GM21576 (cell line): ENCODE measurements at regions not wholly inside any gene's neighbourhood (a gene's known extent, or its start where the extent isn't known, plus 50 kb on each side); places are given as distances from the start of the nearest gene placed in this dataset.

Experiments
- ATAC-seq: cut with Tn5 transposase; IDR thresholded peaks from one replicate; pipeline ENCODE4 v1.9.1; 2021; ENCODE audit warnings: mild to moderate bottlenecking, moderate library complexity; ENCODE audit not compliant: unreplicated experiment

- ATAC-seq, result no peak
Measured at GRCh38 chr2:65553504-65554074, 121.2 kb upstream of the SPRED2 start.

GRCh38 chr2:65551528-65551927 is 119.1 kb upstream of the SPRED2 start:
- ATAC-seq, result no peak

GRCh38 chr2:65550246-65550645 is 117.8 kb upstream of the SPRED2 start:
- ATAC-seq, result no peak

DNA sequence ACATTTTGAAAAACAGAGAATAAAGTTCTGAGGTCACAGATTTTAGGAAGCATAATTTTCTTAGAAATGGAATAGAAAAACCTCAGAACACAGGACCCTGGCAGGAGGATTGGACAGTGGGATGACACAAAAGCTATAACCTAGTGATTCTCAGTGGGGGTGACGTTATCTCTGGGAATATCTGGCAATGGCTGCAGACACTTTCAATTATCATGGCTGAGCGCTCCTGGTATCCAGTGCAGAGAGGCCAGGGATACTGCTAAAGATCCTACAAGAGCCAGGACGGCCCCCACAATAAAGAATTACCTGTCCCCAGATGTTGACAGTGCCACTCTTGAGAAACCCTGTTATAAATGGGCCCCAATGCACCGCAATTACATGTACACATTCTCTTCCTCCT is 117.2 kb upstream of the SPRED2 start:
- ATAC-seq, result no peak

GRCh38 chr2:65549257-65549627 is 116.8 kb upstream of the SPRED2 start:
- no peak for ATAC-seq

- no peak for ATAC-seq
Measured at GRCh38 chr2:65548576-65549256, 116.3 kb upstream of the SPRED2 start.

- ATAC-seq, result no peak
Measured at GRCh38 chr2:65548064-65548463, 115.7 kb upstream of the SPRED2 start.

DNA sequence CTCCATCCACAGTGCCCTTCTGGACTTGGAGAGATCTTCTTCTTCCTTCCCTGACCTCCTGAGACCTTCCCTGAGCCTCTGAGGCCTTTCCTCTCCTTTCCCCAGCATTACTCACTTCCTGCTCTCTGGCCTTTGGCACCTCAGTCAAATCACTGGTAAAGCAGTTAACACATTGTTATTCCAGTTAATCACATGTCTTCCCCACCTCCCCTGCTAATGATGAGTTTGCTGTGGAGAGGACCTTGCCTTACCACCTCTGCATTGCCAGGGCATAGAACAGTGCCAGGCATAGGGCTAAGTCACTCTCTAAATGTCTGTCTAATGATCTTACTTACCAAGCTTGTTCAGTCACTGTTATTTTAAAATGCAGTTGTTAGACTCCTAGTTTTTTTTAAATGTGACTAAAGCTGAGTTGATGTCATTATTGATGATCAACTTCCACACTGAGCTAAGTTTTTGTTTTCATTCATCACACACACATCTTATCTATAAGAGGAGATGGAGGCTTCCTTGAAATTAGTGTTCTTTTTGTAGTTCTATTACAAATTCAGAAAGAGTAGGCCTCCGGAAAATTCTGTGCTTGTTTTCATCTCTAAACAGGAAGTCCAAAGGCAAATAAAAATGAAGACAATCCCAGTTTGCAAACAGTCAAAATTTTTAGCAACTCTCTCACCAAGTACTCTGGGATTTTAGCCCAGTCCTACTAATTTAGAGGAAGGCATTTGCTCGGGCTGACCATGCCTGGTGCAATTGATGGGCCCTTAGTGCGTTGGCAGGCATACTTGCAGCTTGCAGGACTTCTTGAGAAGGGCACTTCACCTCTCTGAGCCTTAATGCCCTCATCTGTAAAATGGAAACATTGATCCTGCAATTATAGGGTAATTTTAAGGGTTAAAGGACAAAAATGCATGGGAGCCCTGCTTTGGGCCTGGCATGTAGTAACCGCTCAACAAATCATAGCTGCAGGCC is 113.7 kb upstream of the SPRED2 start:
- no peak for ATAC-seq

GRCh38 chr2:65541773-65542172 is 109.4 kb upstream of the SPRED2 start:
- ATAC-seq, result no peak

DNA sequence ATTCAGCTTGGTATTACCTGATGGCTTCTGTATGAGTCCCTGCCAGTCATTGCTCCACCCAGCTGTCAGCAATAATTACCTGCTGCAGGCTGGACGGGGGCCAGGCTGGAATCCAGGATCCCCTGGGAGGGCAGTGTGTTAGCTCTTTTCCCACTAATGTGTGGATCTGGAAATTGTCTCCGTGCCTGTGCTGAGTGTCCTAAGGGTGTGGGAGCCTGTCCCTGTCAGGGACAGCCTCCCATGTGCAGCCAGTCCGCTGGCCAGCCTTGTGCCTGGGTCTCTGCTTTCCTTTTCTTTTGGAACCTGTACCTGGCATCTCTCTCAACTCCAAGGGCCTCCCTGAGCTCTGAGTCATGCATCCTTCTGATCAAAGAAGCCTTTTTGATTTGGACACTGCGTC is 107.2 kb upstream of the SPRED2 start:
- ATAC-seq, result no peak

- ATAC-seq, result no peak
Measured at GRCh38 chr2:65537651-65538385, 105.4 kb upstream of the SPRED2 start.

GRCh38 chr2:65536596-65536995 is 104.2 kb upstream of the SPRED2 start:
- peak; percentile 81 for ATAC-seq

DNA sequence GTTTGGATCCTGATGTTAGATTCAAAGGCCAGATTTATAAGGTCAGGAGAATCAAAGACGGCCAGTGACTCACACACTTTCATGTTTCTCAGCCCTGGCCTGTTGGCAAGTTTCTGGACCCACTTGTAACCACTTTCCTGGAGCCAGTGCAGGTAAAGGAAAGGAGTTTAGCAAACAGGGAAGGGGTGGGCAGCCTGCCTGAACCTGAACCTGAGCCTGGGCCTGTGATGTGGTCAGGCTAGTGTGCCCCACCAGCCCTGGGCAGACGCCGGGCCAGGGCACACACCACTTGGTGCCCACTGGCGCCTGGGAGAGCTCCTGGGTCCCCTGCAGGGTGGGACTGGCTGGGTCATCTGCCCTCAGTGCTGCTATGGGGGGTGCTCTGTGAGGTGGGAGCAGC is 100.5 kb upstream of the SPRED2 start:
- ATAC-seq, result no peak

GRCh38 chr2:65532326-65532725 is 99.9 kb upstream of the SPRED2 start:
- no peak for ATAC-seq

- no peak for ATAC-seq
Measured at GRCh38 chr2:65530547-65531320, 98.3 kb upstream of the SPRED2 start.

DNA sequence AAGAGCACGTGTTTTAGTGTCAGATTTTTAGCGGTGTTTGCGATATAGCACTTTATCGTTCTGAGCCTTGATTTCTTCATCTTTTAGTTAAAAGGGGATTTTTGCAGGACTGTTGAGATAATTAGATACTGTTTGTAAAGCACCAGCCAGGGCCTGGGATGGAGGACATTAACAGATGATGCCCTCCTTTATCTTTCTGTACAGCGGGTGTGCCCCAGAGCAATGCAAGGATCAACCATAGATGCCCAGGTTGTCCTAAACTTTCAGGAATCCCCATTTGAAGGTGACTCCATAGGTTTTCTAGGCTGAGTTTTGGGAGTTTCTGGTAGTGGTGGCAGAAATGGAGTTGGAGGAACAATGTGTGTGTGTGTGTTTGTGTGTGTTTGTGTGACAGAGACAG is 97.0 kb upstream of the SPRED2 start:
- no peak for ATAC-seq

DNA sequence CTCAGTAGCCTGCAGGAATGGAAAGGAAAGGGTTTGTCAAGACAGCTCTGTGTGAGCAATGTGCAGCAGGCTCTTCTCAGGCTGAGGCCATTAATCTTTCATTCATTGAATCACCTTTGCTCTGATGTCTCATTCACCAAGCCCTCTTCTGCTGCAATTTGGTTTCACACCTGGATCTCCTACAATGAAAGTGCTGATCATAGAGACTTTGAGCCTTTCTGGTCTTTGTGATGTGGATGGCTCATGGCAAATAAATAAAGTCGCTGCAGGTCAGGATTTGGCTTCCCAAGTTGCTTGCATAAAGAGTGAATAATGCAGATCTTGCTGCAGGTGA is 95.8 kb upstream of the SPRED2 start:
- ATAC-seq, result no peak

- no peak for ATAC-seq
Measured at GRCh38 chr2:65527451-65528240, 95.2 kb upstream of the SPRED2 start.

DNA sequence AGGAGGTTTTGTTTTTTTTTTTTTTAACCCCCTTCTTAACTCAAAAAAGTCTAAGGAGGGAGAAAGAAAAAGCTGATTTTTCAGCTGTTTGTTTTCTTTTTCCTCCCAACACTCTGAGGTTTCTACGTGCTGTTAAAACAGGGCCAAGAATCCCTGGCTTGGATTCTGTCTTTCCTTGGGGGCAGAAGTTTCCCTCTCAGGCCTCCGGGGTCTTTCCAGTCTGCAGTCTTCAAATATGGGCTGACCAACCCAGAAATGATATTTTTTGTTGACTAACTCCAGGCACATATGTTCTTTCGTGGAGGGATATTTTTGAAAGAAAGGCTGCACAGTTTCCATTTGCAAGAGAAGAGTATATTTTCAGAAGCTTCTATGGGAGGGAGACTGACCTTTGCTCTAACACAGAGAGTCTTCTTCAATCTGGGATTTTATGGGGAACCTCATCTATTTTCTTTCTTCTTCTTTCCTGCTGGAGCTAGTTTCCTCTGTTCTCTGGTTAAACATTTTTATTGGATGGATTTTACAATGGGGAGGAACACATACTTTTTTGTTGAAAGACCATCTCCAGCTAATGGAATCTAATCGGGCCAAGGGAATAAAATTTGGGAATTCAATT is 93.3 kb upstream of the SPRED2 start:
- ATAC-seq, result no peak
